Nephron (organoid): ENCODE measurements at regions not wholly inside any gene's neighbourhood (a gene's known extent, or its start where the extent isn't known, plus 50 kb on each side); places are given as distances from the start of the nearest gene placed in this dataset.

Experiments
- H3K27ac Mint-ChIP-seq, 3 experiments: 2 replicates each; pipeline ENCODE4 v1.8.0; 2020; ENCODE audit warnings: mixed read lengths in 3 of 3, mild to moderate bottlenecking in 2 of 3, moderate library complexity in 1 of 3
- H3K27me3 Mint-ChIP-seq: 2 replicates; pipeline ENCODE4 v1.8.0; 2021; ENCODE audit warnings: low read depth, mild to moderate bottlenecking, moderate library complexity, mixed read lengths
- H3K36me3 Mint-ChIP-seq: 2 replicates; pipeline ENCODE4 v1.8.0; 2020; ENCODE audit warnings: low read depth, mixed read lengths
- H3K4me1 Mint-ChIP-seq: 2 replicates; pipeline ENCODE4 v1.8.0; 2020; ENCODE audit warnings: mixed read lengths
- H3K4me3 Mint-ChIP-seq, 3 experiments: 2 replicates each; pipeline ENCODE4 v1.8.0; 2020; ENCODE audit warnings: mild to moderate bottlenecking in 3 of 3, mixed read lengths in 3 of 3, moderate library complexity in 2 of 3
- H3K9me3 Mint-ChIP-seq: 2 replicates; pipeline ENCODE4 v1.8.0; 2020; ENCODE audit warnings: mixed read lengths
- CTCF ChIP-seq, 3 experiments: fragments of 200-600 bp; sonication (generic); IDR thresholded peaks; one replicate each; pipeline ENCODE4 v1.5.0; 2021; ENCODE audit warnings: antibody characterized with exemption in 3 of 3; ENCODE audit not compliant: unreplicated experiment in 3 of 3

GRCh38 chr2:234423884-234424283 is 73.0 kb downstream of the ARL4C start:
- Mint-ChIP-seq H3K27ac (no peak overlapping the region), H3K27me3 (peaks cover 8% of the 10 kb centered on the region), H3K36me3 (no peaks in the 10 kb centered on the region), H3K4me3 (no peak overlapping the region), H3K9me3 (no peaks in the 10 kb centered on the region), H3K4me1 (peaks cover 6% of the 10 kb centered on the region)
- no peak for TF ChIP-seq CTCF (IDR thresholded peaks at IDR 0.05; ENCODE audit: unreplicated experiment in 3 of 3)

GRCh38 chr2:234422981-234423431 is 73.9 kb downstream of the ARL4C start:
- Mint-ChIP-seq H3K4me3 (no peak overlapping the region), H3K4me1 (peaks cover 6% of the 10 kb centered on the region), H3K27ac (no peak overlapping the region), H3K9me3 (peaks cover 4% of the 10 kb centered on the region), H3K36me3 (no peaks in the 10 kb centered on the region), H3K27me3 (peaks cover 4% of the 10 kb centered on the region)
- no peak for TF ChIP-seq CTCF (IDR thresholded peaks at IDR 0.05; ENCODE audit: unreplicated experiment in 3 of 3)

- Mint-ChIP-seq H3K27ac (no peak overlapping the region), H3K36me3 (no peaks in the 10 kb centered on the region), H3K4me1 (no peaks in the 10 kb centered on the region), H3K4me3 (no peak overlapping the region), H3K9me3 (peaks cover 4% of the 10 kb centered on the region), H3K27me3 (peaks cover 4% of the 10 kb centered on the region)
- TF ChIP-seq CTCF (IDR thresholded peaks at IDR 0.05; ENCODE audit: unreplicated experiment in 3 of 3): no peak
Observed at GRCh38 chr2:234422273-234422732, 74.6 kb downstream of the ARL4C start.

DNA sequence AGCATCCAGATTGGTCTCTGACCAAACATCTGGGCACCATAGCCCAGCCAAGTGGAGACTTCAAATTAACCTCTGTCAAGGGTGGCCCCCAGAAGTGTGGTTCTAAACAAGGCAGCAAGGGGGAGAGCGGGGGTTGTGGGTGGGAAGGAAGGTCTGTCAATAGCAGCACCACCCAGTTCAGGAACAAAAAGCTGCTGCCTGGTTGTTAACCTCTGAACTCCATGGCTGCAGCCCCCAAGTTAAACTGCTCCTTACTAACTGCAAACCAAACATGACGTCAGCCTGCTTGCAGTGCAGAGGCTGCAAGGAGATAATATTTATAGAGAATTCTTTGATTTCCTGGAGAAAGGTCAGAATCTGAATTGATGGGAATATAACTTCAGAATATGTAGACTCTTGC is 76.5 kb downstream of the ARL4C start:
- no peak overlapping the region for H3K27ac Mint-ChIP-seq
- no peaks in the 10 kb centered on the region for H3K36me3 Mint-ChIP-seq
- no peak for TF ChIP-seq CTCF (IDR thresholded peaks at IDR 0.05; ENCODE audit: unreplicated experiment in 3 of 3)
- H3K27me3 Mint-ChIP-seq: peaks cover 4% of the 10 kb centered on the region
- no peaks in the 10 kb centered on the region for H3K4me1 Mint-ChIP-seq
- no peak overlapping the region for H3K4me3 Mint-ChIP-seq
- peaks cover 4% of the 10 kb centered on the region for H3K9me3 Mint-ChIP-seq

DNA sequence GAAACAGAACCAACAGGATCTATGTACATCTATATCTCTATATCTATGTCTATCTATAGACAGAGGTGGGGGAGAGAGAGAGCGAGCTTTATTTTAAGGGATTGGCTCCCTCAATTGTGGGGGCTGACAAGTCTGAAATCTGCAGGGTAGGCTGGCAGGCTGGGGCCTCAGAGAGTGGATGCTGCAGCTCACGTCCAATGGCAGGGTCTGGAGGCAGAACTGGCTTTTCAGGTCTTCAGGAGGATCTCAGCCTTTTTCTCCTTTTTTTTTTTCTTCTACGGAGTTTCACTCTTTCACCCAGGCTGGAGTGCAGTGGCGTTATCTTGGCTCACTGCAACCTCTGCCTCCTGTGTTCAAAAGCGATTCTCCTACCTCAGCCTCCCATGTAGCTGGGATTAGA is 77.2 kb downstream of the ARL4C start:
- H3K27ac Mint-ChIP-seq: no peak overlapping the region
- H3K4me3 Mint-ChIP-seq: no peak overlapping the region
- no peaks in the 10 kb centered on the region for H3K27me3 Mint-ChIP-seq
- no peak for TF ChIP-seq CTCF (IDR thresholded peaks at IDR 0.05; ENCODE audit: unreplicated experiment in 3 of 3)
- H3K9me3 Mint-ChIP-seq: peaks cover 4% of the 10 kb centered on the region
- H3K4me1 Mint-ChIP-seq: no peaks in the 10 kb centered on the region
- no peaks in the 10 kb centered on the region for H3K36me3 Mint-ChIP-seq

DNA sequence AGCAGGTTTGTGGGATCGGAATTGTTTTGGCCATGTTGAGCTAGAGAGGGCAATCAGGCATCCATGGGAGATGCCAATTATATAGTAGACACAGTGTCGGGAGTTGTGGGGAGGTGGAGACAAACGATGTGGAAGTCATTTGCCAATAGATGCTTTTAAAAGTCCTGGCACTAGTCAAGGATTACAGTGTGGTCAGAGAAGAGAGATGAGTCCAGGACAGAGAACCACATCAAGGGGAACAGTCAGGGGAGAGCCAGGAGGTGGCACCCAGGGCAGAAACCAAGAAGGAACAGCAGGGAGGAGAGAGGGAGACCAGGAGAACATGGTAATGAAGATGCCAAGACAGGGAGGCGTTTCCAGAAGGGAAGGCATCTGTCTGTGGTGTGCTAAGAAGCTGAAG is 81.2 kb downstream of the ARL4C start:
- H3K27ac Mint-ChIP-seq: no peak overlapping the region
- peaks cover 10% of the 10 kb centered on the region for H3K4me1 Mint-ChIP-seq
- peaks cover 4% of the 10 kb centered on the region for H3K27me3 Mint-ChIP-seq
- peaks cover 4% of the 10 kb centered on the region for H3K9me3 Mint-ChIP-seq
- H3K4me3 Mint-ChIP-seq: no peak overlapping the region
- H3K36me3 Mint-ChIP-seq: no peaks in the 10 kb centered on the region
- TF ChIP-seq CTCF (IDR thresholded peaks at IDR 0.05; ENCODE audit: unreplicated experiment in 3 of 3): no peak
